ENCODE measurements at regions not wholly inside any gene's neighbourhood (a gene's known extent, or its start where the extent isn't known, plus 50 kb on each side); places are given as distances from the start of the nearest gene placed in this dataset.

DNA sequence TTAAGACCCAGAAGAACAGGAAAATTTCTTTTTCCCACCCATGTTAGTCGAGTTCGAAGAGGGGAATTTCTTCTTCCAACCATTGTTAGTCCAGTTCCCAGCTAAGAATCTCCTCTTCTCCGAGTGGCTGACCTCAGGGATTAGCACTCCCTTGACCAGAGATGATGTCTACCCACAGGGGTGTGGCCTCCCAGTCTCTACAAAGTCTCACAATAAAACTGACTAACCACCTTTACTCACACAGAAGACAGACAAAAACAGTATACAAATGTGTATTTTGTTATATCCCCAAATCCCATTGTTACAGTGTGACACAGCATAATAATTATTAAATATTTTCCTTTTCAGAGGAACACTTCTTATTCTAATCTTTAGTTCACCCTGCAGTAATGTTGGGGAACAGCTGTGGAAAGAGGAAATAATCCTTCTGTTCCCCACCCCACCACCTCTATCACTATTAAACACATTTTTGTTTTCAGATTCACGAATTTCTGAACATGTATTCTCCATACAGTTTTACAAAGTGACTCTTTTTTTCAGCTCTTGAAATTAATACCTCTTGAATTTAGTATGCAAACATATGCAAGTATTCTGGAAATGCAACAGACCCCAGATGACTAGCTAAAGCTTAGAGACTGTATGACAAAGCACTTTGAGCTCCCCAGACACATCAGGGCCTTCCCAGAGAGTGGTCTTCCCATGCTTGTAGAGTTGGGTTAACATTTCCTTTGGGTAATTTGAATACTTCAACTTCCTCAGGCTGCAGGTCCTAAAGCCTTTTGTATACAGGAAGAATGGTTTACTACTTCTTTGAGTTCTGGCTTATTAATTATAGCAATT lies 62.5 kb upstream of the NFKB1 start:
- Histone ChIP-seq H3K79me1 (ENCODE audit: low read depth in 1 of 2, low read length in 2 of 2) (no peaks in the 10 kb centered on the region), H2BK15ac (ENCODE audit: low read depth, low read length) (peak overlapping the region; percentile 58; the same call in 1 of the 3 replicates), H3K56ac (ENCODE audit: extremely low read depth, insufficient read depth, low read length) (peak overlapping the region; percentile 19; the same call in 1 of the 2 replicates), H3K4me3 (ENCODE audit: insufficient read depth, low read depth, low read length) (no peak overlapping the region), H2BK20ac (ENCODE audit: low read depth, low read length) (peak overlapping the region; percentile 60; the same call in 1 of the 2 replicates), H3K14ac (replicated peaks; ENCODE audit: low read depth, low read length) (no peak overlapping the region), H3K27me3 (ENCODE audit: control insufficient read depth, insufficient read depth, low read length) (no peaks in the 10 kb centered on the region), H4K8ac (ENCODE audit: low read depth in 2 of 2, low read length in 2 of 2) (peak overlapping the region in 1 of 2 experiments; percentile 69; a peak in 2 of 4 replicates), H3K9ac (ENCODE audit: low read depth, low read length) (no peak overlapping the region; the same call in 1 of the 2 replicates), H3K36me3 (ENCODE audit: control insufficient read depth, insufficient read depth, low read length) (no peaks in the 10 kb centered on the region), H3K4ac (ENCODE audit: low read depth, low read length) (peak overlapping the region; percentile 62), H2BK5ac (ENCODE audit: low read depth, low read length, poor library complexity, severe bottlenecking) (peak overlapping the region; percentile 6), H3K4me2 (ENCODE audit: low read depth, low read length) (peak overlapping the region; percentile 10; the same call in 1 of the 2 replicates), H4K20me1 (ENCODE audit: insufficient read depth, low read length) (no peaks in the 10 kb centered on the region), H4K91ac (ENCODE audit: insufficient read depth, low read depth, low read length) (peak overlapping the region; percentile 74; the same call in 1 of the 2 replicates), H3K4me1 (ENCODE audit: control insufficient read depth, insufficient read depth, low read length) (peaks cover 4% of the 10 kb centered on the region), H3K9me3 (ENCODE audit: control insufficient read depth, insufficient read depth, low read length) (no peaks in the 10 kb centered on the region), H3K23ac (ENCODE audit: low read depth, low read length) (0 out of 2 replicates have a peak overlapping the region, but pooled peaks have one; percentile 55), H2AK9ac (replicated peaks; ENCODE audit: low read depth, low read length, poor library complexity) (no peak overlapping the region), H2AK5ac (ENCODE audit: low read depth, low read length) (no peak overlapping the region), H3K9me1 (ENCODE audit: insufficient read depth, low read length) (no peaks in the 10 kb centered on the region), H4K5ac (ENCODE audit: low read depth, low read length) (peak overlapping the region; percentile 97), H3K18ac (ENCODE audit: low read depth, low read length) (peak overlapping the region; percentile 99), H2AFZ (replicated peaks; ENCODE audit: low read length, poor library complexity) (no peak overlapping the region), H3K27ac (ENCODE audit: insufficient read depth, low read length) (peak overlapping the region; percentile 87; the same call in 1 of the 2 replicates), H2BK120ac (ENCODE audit: low read depth, low read length) (peak overlapping the region; percentile 80)
- intact Hi-C loops (cut with micrococcal nuclease) (loop anchor here (5.0 kb wide), 1 partner anchor 389 kb away; the partner anchor contains the start of gene UBE2D3), dilution Hi-C loops (cut with HindIII; ENCODE audit: low sequenced_read_pairs, unreplicated experiment) (no loop called here), in situ Hi-C loops (cut with MboI; ENCODE audit: low sequenced_read_pairs) (no loop called here)
- CTCF ChIA-PET: no interaction called here
- 100% methylated on average over 2 of the region's 4 CpGs; no CpG with 5 or more reads in 1 of the 2 experiments for WGBS, 2 experiments (ENCODE audit: extremely low coverage in 2 of 2, insufficient read length in 1 of 2)
- BruUV-seq (replicated peaks): no TSS peak
- ATAC-seq (ENCODE audit: low read depth) (peak; percentile 38), DNase-seq (peak; percentile 35)
- TF ChIP-seq, protein P1, sequence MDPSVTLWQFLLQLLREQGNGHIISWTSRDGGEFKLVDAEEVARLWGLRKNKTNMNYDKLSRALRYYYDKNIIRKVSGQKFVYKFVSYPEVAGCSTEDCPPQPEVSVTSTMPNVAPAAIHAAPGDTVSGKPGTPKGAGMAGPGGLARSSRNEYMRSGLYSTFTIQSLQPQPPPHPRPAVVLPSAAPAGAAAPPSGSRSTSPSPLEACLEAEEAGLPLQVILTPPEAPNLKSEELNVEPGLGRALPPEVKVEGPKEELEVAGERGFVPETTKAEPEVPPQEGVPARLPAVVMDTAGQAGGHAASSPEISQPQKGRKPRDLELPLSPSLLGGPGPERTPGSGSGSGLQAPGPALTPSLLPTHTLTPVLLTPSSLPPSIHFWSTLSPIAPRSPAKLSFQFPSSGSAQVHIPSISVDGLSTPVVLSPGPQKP (IDR thresholded peaks at IDR 0.05; ENCODE audit: borderline replicate concordance, low read depth, low read length): no peak
- TF ChIP-seq SMC3 (IDR thresholded peaks at IDR 0.05; ENCODE audit: low read depth, low read length) (no peak), NFE2L2 (IDR thresholded peaks at IDR 0.05; ENCODE audit: low read depth, low read length) (no peak), RFX5 (IDR thresholded peaks at IDR 0.05; ENCODE audit: low read depth, low read length) (no peak), POLR2A (IDR thresholded peaks at IDR 0.05; ENCODE audit: low read depth, low read length) (no peak)
- TF ChIP-seq, protein P2, sequence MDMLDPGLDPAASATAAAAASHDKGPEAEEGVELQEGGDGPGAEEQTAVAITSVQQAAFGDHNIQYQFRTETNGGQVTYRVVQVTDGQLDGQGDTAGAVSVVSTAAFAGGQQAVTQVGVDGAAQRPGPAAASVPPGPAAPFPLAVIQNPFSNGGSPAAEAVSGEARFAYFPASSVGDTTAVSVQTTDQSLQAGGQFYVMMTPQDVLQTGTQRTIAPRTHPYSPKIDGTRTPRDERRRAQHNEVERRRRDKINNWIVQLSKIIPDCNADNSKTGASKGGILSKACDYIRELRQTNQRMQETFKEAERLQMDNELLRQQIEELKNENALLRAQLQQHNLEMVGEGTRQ (IDR thresholded peaks at IDR 0.05; ENCODE audit: low read depth, low read length): no peak
- POLR2A ChIA-PET (ENCODE audit: unreplicated experiment): no interaction called here

All from IMR-90 (cell line).